Neural cell (in vitro differentiated cells): ENCODE measurements at regions not wholly inside any gene's neighbourhood (a gene's known extent, or its start where the extent isn't known, plus 50 kb on each side); places are given as distances from the start of the nearest gene placed in this dataset.

ENCODE experiments used
- H2AFZ ChIP-seq: fragments of 200-600, 300-800 bp; sonication (generic), shearing (Covaris generic); 2 replicates; pipeline ENCODE4 v1.6.0; 2014; ENCODE audit warnings: low read depth, mild to moderate bottlenecking, antibody characterized with exemption, low read length, moderate library complexity
- H3F3A ChIP-seq: fragments of 200-600 bp; shearing (Covaris generic); 2 replicates; pipeline ENCODE4 v1.6.1; 2016; ENCODE audit warnings: mild to moderate bottlenecking, moderate library complexity, mixed read lengths, antibody characterized with exemption, low read length; ENCODE audit not compliant: insufficient read depth, poor library complexity, severe bottlenecking
- H3K27ac ChIP-seq: fragments of 200-600, 300-800 bp; sonication (generic), shearing (Covaris generic); 2 replicates; pipeline ENCODE4 v1.5.1; 2014; ENCODE audit warnings: mild to moderate bottlenecking, low read length, moderate library complexity
- H3K27me3 ChIP-seq: fragments of 300-800, 200-600 bp; sonication (generic), shearing (Covaris generic); 2 replicates; pipeline ENCODE4 v1.6.0; 2014; ENCODE audit warnings: mild to moderate bottlenecking, low read depth, low read length, moderate library complexity; ENCODE audit not compliant: insufficient read depth
- H3K36me3 ChIP-seq: fragments of 300-800, 200-600 bp; sonication (generic), shearing (Covaris generic); 2 replicates; pipeline ENCODE4 v1.5.1; 2014; ENCODE audit warnings: mild to moderate bottlenecking, antibody characterized with exemption, low read length, moderate library complexity; ENCODE audit not compliant: insufficient read depth
- H3K4me2 ChIP-seq: fragments of 300-800, 200-600 bp; sonication (generic), shearing (Covaris generic); 2 replicates; pipeline ENCODE4 v1.6.0; 2014; ENCODE audit warnings: mild to moderate bottlenecking, low read length
- H3K4me3 ChIP-seq: fragments of 300-800, 200-600 bp; sonication (generic), shearing (Covaris generic); 2 replicates; pipeline ENCODE4 v1.5.1; 2014; ENCODE audit warnings: mild to moderate bottlenecking, low read length, moderate library complexity
- H3K79me2 ChIP-seq: fragments of 200-600 bp; shearing (Covaris generic); replicated peaks from 2 replicates; pipeline ENCODE4 v1.6.0; 2014; ENCODE audit warnings: mild to moderate bottlenecking, low read length, moderate library complexity; ENCODE audit not compliant: insufficient read depth
- H3K9ac ChIP-seq: fragments of 300-800, 200-600 bp; sonication (generic), shearing (Covaris generic); 2 replicates; pipeline ENCODE4 v1.6.1; 2016; ENCODE audit warnings: mild to moderate bottlenecking, low read length, mixed read lengths
- H3K9me2 ChIP-seq: fragments of 200-600 bp; shearing (Covaris generic); 2 replicates; pipeline ENCODE4 v1.6.1; 2016; ENCODE audit warnings: mild to moderate bottlenecking, low read length, mixed read lengths; ENCODE audit not compliant: insufficient read depth
- H3K9me3 ChIP-seq: fragments of 200-600, 300-800 bp; sonication (generic), shearing (Covaris generic); 2 replicates; pipeline ENCODE4 v1.6.1; 2016; ENCODE audit warnings: mild to moderate bottlenecking, mixed run types, low read length, moderate library complexity, mixed read lengths
- H4K20me1 ChIP-seq: fragments of 200-600 bp; shearing (Covaris generic); 2 replicates; pipeline ENCODE4 v1.6.1; 2016; ENCODE audit warnings: mild to moderate bottlenecking, mixed run types; ENCODE audit not compliant: insufficient read depth
- EP300 ChIP-seq: fragments of 450-650 bp; conservative IDR thresholded peaks from 2 replicates; pipeline ENCODE4 v1.6.1; 2014; ENCODE audit warnings: antibody characterized with exemption, mild to moderate bottlenecking, moderate library complexity; ENCODE audit not compliant: poor library complexity, severe bottlenecking
- EZH2 ChIP-seq: fragments of 200-600, 300-800 bp; shearing (Covaris generic), sonication (generic); IDR thresholded peaks from 2 replicates; pipeline ENCODE4 v1.6.1; 2014; ENCODE audit warnings: antibody characterized with exemption, low read length, borderline replicate concordance, mild to moderate bottlenecking; ENCODE audit not compliant: insufficient read depth, poor library complexity, severe bottlenecking
- MXI1 ChIP-seq: fragments of 450-650 bp; conservative IDR thresholded peaks from 2 replicates; pipeline ENCODE4 v1.6.1; 2014; ENCODE audit warnings: antibody characterized with exemption, mild to moderate bottlenecking; ENCODE audit not compliant: poor library complexity, severe bottlenecking
- POLR2AphosphoS5 ChIP-seq: IDR thresholded peaks from 2 replicates; pipeline ENCODE4 v1.6.1; 2012
- RAD21 ChIP-seq: fragments of 450-650 bp; conservative IDR thresholded peaks from 2 replicates; pipeline ENCODE4 v1.6.1; 2014; ENCODE audit warnings: antibody characterized with exemption, mild to moderate bottlenecking, moderate library complexity
- SMC3 ChIP-seq: fragments of 450-650 bp; conservative IDR thresholded peaks from 2 replicates; pipeline ENCODE4 v1.6.1; 2014; ENCODE audit warnings: antibody characterized with exemption, mild to moderate bottlenecking, moderate library complexity; ENCODE audit not compliant: poor library complexity
- TAF1 ChIP-seq: IDR thresholded peaks from 2 replicates; pipeline ENCODE4 v1.6.1; 2012; ENCODE audit warnings: low read depth
- TF ChIP-seq, protein P1 (sequence below): IDR thresholded peaks from 2 replicates; pipeline ENCODE4 v1.6.1; 2012; ENCODE audit warnings: borderline replicate concordance
- TF ChIP-seq, protein P2 (sequence below): fragments of 450-650 bp; IDR thresholded peaks from 2 replicates; pipeline ENCODE4 v1.5.1; 2014; ENCODE audit warnings: antibody characterized with exemption, mild to moderate bottlenecking, moderate library complexity; ENCODE audit not compliant: poor library complexity, severe bottlenecking

DNA sequence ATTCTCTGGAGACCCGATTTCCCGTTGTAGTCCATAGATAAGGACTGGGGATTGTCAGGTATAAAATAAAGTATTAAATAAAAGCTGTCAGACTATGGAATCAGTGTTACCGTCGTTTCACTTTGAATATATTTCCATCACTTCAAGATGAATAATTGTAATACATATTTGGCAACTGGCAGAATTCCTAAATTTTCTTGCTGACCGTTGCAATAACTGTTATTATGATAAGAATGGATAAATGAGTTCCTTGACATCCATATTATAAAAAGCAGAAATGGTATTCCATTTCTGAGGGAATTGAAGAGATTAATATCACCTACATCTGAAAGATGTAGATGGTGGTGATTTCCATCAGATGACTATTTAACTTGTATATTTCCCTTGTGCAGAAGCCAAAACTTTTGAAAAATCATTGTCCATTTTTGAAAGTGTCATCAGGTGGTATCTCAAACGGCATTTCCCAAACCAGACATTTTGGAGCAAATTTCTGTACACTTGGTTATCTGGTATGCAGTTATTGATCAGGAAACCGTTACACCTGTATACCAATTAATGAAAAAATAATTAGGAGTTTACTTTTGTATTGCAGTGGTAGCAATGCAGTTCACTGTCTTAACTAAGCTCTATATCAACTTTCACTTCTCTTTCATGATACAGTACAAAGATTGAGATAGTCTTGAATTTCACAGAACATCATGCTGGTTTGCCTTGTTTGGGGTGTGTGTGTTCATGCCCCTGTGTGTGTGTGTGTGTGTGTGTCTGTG, 878.5 kb downstream of the PCDH18 start:
- Histone ChIP-seq H3K4me2 (no peak overlapping the region), H3K79me2 (no peaks in the 10 kb centered on the region), H3F3A (no peaks in the 10 kb centered on the region), H4K20me1 (no peaks in the 10 kb centered on the region), H3K36me3 (no peaks in the 10 kb centered on the region), H3K4me3 (no peak overlapping the region), H3K9me2 (no peaks in the 10 kb centered on the region), H3K9me3 (no peaks in the 10 kb centered on the region), H3K27ac (no peak overlapping the region), H2AFZ (no peak overlapping the region), H3K9ac (no peak overlapping the region), H3K27me3 (no peaks in the 10 kb centered on the region)
- TF ChIP-seq EZH2 (no peak), RAD21 (no peak), SMC3 (no peak), EP300 (no peak), MXI1 (no peak), POLR2AphosphoS5 (no peak), TAF1 (no peak)
- TF ChIP-seq, protein P1, sequence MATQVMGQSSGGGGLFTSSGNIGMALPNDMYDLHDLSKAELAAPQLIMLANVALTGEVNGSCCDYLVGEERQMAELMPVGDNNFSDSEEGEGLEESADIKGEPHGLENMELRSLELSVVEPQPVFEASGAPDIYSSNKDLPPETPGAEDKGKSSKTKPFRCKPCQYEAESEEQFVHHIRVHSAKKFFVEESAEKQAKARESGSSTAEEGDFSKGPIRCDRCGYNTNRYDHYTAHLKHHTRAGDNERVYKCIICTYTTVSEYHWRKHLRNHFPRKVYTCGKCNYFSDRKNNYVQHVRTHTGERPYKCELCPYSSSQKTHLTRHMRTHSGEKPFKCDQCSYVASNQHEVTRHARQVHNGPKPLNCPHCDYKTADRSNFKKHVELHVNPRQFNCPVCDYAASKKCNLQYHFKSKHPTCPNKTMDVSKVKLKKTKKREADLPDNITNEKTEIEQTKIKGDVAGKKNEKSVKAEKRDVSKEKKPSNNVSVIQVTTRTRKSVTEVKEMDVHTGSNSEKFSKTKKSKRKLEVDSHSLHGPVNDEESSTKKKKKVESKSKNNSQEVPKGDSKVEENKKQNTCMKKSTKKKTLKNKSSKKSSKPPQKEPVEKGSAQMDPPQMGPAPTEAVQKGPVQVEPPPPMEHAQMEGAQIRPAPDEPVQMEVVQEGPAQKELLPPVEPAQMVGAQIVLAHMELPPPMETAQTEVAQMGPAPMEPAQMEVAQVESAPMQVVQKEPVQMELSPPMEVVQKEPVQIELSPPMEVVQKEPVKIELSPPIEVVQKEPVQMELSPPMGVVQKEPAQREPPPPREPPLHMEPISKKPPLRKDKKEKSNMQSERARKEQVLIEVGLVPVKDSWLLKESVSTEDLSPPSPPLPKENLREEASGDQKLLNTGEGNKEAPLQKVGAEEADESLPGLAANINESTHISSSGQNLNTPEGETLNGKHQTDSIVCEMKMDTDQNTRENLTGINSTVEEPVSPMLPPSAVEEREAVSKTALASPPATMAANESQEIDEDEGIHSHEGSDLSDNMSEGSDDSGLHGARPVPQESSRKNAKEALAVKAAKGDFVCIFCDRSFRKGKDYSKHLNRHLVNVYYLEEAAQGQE = no peak
- TF ChIP-seq, protein P2, sequence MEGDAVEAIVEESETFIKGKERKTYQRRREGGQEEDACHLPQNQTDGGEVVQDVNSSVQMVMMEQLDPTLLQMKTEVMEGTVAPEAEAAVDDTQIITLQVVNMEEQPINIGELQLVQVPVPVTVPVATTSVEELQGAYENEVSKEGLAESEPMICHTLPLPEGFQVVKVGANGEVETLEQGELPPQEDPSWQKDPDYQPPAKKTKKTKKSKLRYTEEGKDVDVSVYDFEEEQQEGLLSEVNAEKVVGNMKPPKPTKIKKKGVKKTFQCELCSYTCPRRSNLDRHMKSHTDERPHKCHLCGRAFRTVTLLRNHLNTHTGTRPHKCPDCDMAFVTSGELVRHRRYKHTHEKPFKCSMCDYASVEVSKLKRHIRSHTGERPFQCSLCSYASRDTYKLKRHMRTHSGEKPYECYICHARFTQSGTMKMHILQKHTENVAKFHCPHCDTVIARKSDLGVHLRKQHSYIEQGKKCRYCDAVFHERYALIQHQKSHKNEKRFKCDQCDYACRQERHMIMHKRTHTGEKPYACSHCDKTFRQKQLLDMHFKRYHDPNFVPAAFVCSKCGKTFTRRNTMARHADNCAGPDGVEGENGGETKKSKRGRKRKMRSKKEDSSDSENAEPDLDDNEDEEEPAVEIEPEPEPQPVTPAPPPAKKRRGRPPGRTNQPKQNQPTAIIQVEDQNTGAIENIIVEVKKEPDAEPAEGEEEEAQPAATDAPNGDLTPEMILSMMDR = no peak

DNA sequence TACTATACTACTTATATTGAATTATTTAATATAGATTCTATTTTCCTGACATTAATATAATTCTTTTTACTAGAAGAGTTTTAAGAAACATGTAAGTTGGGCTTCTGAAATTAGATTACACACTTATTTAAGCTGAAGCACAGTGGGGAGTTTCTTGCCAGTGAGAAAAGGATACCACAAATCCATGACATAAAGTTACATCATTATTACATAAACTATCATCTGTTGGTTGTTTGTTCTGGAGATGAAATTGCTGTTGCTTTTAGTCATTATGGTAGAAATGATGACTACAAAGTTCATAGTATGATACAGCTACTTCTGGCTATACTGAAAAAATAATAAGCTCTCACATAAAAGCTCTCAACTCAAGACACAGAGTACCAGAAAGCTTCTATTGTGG, 880.4 kb downstream of the PCDH18 start:
- TF ChIP-seq SMC3 (no peak), EZH2 (no peak), RAD21 (no peak), TAF1 (no peak)
- TF ChIP-seq, protein P1 = no peak
- Histone ChIP-seq H3K27me3 (no peaks in the 10 kb centered on the region), H3K36me3 (no peaks in the 10 kb centered on the region), H3K9ac (no peak overlapping the region), H3K4me2 (no peak overlapping the region), H3K9me3 (no peaks in the 10 kb centered on the region), H3K27ac (no peak overlapping the region), H4K20me1 (no peaks in the 10 kb centered on the region), H3K9me2 (no peaks in the 10 kb centered on the region), H2AFZ (no peak overlapping the region), H3K4me3 (no peak overlapping the region), H3F3A (no peaks in the 10 kb centered on the region), H3K79me2 (no peaks in the 10 kb centered on the region)
